Testis (tissue), 2 donors: ENCODE measurements at regions not wholly inside any gene's neighbourhood (a gene's known extent, or its start where the extent isn't known, plus 50 kb on each side); places are given as distances from the start of the nearest gene placed in this dataset.

Experiments
- POLR2A ChIP-seq: fragments of 450-650 bp; IDR thresholded peaks from one replicate; pipeline ENCODE4 v1.6.1; 2017; ENCODE audit warnings: antibody characterized with exemption, mild to moderate bottlenecking, moderate library complexity
- TF ChIP-seq, protein P1 (sequence below), 3 experiments: fragments of 450-650 bp in 2 of 3; fragments of 200-600 bp in 1 of 3; sonication (generic) in 1 of 3; IDR thresholded peaks; one replicate each; pipeline ENCODE4 v1.5.1; 2016 to 2019; ENCODE audit warnings: antibody characterized with exemption in 3 of 3, mild to moderate bottlenecking in 2 of 3, moderate library complexity in 1 of 3

DNA sequence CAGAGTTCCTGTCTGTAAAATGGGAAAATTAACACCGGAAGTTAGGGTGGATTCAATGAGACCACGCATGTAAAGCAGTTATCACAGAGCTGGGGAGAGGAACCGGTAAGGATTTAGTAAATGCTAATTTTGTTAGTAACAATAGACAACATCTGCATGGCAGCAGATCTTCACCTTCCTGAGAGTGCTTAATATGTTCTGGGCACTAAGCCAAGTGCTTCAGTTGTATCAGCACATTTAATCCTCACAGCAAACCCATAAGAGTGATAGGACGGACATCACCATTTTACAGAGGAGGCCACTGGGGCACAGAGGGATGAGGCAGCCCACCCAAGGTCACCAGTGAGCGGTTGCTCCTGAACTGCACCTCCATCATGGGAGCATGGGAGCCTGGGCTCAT lies 189.4 kb downstream of the WNT5A start:
- TF ChIP-seq, protein P1, sequence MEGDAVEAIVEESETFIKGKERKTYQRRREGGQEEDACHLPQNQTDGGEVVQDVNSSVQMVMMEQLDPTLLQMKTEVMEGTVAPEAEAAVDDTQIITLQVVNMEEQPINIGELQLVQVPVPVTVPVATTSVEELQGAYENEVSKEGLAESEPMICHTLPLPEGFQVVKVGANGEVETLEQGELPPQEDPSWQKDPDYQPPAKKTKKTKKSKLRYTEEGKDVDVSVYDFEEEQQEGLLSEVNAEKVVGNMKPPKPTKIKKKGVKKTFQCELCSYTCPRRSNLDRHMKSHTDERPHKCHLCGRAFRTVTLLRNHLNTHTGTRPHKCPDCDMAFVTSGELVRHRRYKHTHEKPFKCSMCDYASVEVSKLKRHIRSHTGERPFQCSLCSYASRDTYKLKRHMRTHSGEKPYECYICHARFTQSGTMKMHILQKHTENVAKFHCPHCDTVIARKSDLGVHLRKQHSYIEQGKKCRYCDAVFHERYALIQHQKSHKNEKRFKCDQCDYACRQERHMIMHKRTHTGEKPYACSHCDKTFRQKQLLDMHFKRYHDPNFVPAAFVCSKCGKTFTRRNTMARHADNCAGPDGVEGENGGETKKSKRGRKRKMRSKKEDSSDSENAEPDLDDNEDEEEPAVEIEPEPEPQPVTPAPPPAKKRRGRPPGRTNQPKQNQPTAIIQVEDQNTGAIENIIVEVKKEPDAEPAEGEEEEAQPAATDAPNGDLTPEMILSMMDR (IDR thresholded peaks at IDR 0.05) = no peak
- TF ChIP-seq POLR2A = no peak
